Activated naive CD4-positive, alpha-beta T cell treated with anti-CD3 and anti-CD28 coated beads, Interleukin-2, amount 10 ng/mL, durations not matched to agents 7 days and 5 days (primary cell): ENCODE measurements at regions not wholly inside any gene's neighbourhood (a gene's known extent, or its start where the extent isn't known, plus 50 kb on each side); places are given as distances from the start of the nearest gene placed in this dataset.
"Not testable (repeated sequence)": the region's sequence is repeated elsewhere in the genome, so short reads cannot be mapped to it uniquely, and the experiment has no call there.

Source experiments
- CTCF ChIA-PET: fragments of 350-600 bp; sonication (Branson Sonifier 250); formaldehyde crosslinking; loops from one replicate; lab custom pipeline; 2021; ENCODE audit warnings: antibody characterized with exemption; lab: Charles Lee
- DNase-seq: peaks from one replicate; pipeline ENCODE4 v3.0.0-alpha.2; 2020
- H3K27ac Mint-ChIP-seq: one replicate; pipeline ENCODE4 v1.8.0; 2021; ENCODE audit warnings: mild to moderate bottlenecking, moderate library complexity, mixed read lengths
- H3K27me3 Mint-ChIP-seq: one replicate; pipeline ENCODE4 v1.8.0; 2021; ENCODE audit warnings: mild to moderate bottlenecking, mixed read lengths
- H3K36me3 Mint-ChIP-seq: one replicate; pipeline ENCODE4 v1.8.0; 2021; ENCODE audit warnings: mixed read lengths
- H3K4me1 Mint-ChIP-seq: one replicate; pipeline ENCODE4 v1.8.0; 2021; ENCODE audit warnings: mixed read lengths
- H3K4me3 Mint-ChIP-seq: one replicate; pipeline ENCODE4 v1.8.0; 2021; ENCODE audit warnings: mild to moderate bottlenecking, moderate library complexity, mixed read lengths
- H3K9me3 Mint-ChIP-seq: one replicate; pipeline ENCODE4 v1.8.0; 2021; ENCODE audit warnings: mixed read lengths

- Mint-ChIP-seq H3K27ac (no peak overlapping the region), H3K36me3 (no peaks in the 10 kb centered on the region), H3K4me1 (no peaks in the 10 kb centered on the region), H3K9me3 (peaks cover 27% of the 10 kb centered on the region), H3K27me3 (no peaks in the 10 kb centered on the region), H3K4me3 (no peak overlapping the region)
- CTCF ChIA-PET: no interaction called here
- no peak for DNase-seq
These were observed 1771.9 kb downstream of the SI start for GRCh38 chr3:163306405-163306804.

GRCh38 chr3:163273694-163274093 is 1777.1 kb downstream of the OTOL1 start:
- Mint-ChIP-seq H3K27me3 (no peaks in the 10 kb centered on the region), H3K4me1 (no peaks in the 10 kb centered on the region), H3K36me3 (no peaks in the 10 kb centered on the region), H3K9me3 (no peaks in the 10 kb centered on the region), H3K4me3 (no peak overlapping the region), H3K27ac (no peak overlapping the region)
- CTCF ChIA-PET: no interaction called here
- no peak for DNase-seq

GRCh38 chr3:163266731-163267130 is 1770.1 kb downstream of the OTOL1 start:
- H3K27ac Mint-ChIP-seq: no peak overlapping the region
- no peaks in the 10 kb centered on the region for H3K36me3 Mint-ChIP-seq
- peaks cover 17% of the 10 kb centered on the region for H3K9me3 Mint-ChIP-seq
- no peaks in the 10 kb centered on the region for H3K4me1 Mint-ChIP-seq
- H3K4me3 Mint-ChIP-seq: no peak overlapping the region
- H3K27me3 Mint-ChIP-seq: no peaks in the 10 kb centered on the region
- CTCF ChIA-PET: no interaction called here
- no peak for DNase-seq

GRCh38 chr3:163261618-163262017 is 1765.0 kb downstream of the OTOL1 start:
- H3K4me1 Mint-ChIP-seq: no peaks in the 10 kb centered on the region
- no peak overlapping the region for H3K27ac Mint-ChIP-seq
- no peak overlapping the region for H3K4me3 Mint-ChIP-seq
- H3K9me3 Mint-ChIP-seq: peaks cover 13% of the 10 kb centered on the region
- CTCF ChIA-PET: no interaction called here
- no peaks in the 10 kb centered on the region for H3K27me3 Mint-ChIP-seq
- no peaks in the 10 kb centered on the region for H3K36me3 Mint-ChIP-seq
- no peak for DNase-seq

- H3K4me1 Mint-ChIP-seq: no peaks in the 10 kb centered on the region
- DNase-seq: no peak
- no peaks in the 10 kb centered on the region for H3K36me3 Mint-ChIP-seq
- H3K27me3 Mint-ChIP-seq: no peaks in the 10 kb centered on the region
- H3K27ac Mint-ChIP-seq: no peak overlapping the region
- H3K4me3 Mint-ChIP-seq: no peak overlapping the region
- peaks cover 13% of the 10 kb centered on the region for H3K9me3 Mint-ChIP-seq
- CTCF ChIA-PET: no interaction called here
These were observed 1764.4 kb downstream of the OTOL1 start for GRCh38 chr3:163261056-163261455.

- Mint-ChIP-seq H3K9me3 (peaks cover 10% of the 10 kb centered on the region), H3K27ac (no peak overlapping the region), H3K27me3 (no peaks in the 10 kb centered on the region), H3K4me3 (no peak overlapping the region), H3K4me1 (no peaks in the 10 kb centered on the region), H3K36me3 (no peaks in the 10 kb centered on the region)
- no peak for DNase-seq
- CTCF ChIA-PET: no interaction called here
These were observed 1721.7 kb downstream of the OTOL1 start for GRCh38 chr3:163218336-163218735.

GRCh38 chr3:163213838-163214237 is 1717.2 kb downstream of the OTOL1 start:
- no peak for DNase-seq
- Mint-ChIP-seq H3K4me3 (no peak overlapping the region), H3K27ac (no peak overlapping the region), H3K36me3 (no peaks in the 10 kb centered on the region), H3K27me3 (no peaks in the 10 kb centered on the region), H3K9me3 (peaks cover 14% of the 10 kb centered on the region), H3K4me1 (no peaks in the 10 kb centered on the region)
- CTCF ChIA-PET: no interaction called here

- no peaks in the 10 kb centered on the region for H3K27me3 Mint-ChIP-seq
- DNase-seq: no peak
- peaks cover under 1% of the 10 kb centered on the region for H3K9me3 Mint-ChIP-seq
- H3K36me3 Mint-ChIP-seq: no peaks in the 10 kb centered on the region
- CTCF ChIA-PET: no interaction called here
- H3K4me3 Mint-ChIP-seq: no peak overlapping the region
- H3K27ac Mint-ChIP-seq: no peak overlapping the region
- H3K4me1 Mint-ChIP-seq: no peaks in the 10 kb centered on the region
These were observed 1700.3 kb downstream of the OTOL1 start for GRCh38 chr3:163196815-163197374.

- H3K27me3 Mint-ChIP-seq: no peaks in the 10 kb centered on the region
These were observed 1699.6 kb downstream of the OTOL1 start for GRCh38 chr3:163196245-163196644.

GRCh38 chr3:163185721-163186350 is 1689.2 kb downstream of the OTOL1 start:
- H3K27me3 Mint-ChIP-seq: no peaks in the 10 kb centered on the region

More at GRCh38 chr3:163196245-163196644, 1699.6 kb downstream of the OTOL1 start:
- H3K9me3 Mint-ChIP-seq: no peaks in the 10 kb centered on the region
- DNase-seq: no peak
- no peaks in the 10 kb centered on the region for H3K4me1 Mint-ChIP-seq
- no peak overlapping the region for H3K4me3 Mint-ChIP-seq
- H3K27ac Mint-ChIP-seq: no peak overlapping the region
- no peaks in the 10 kb centered on the region for H3K36me3 Mint-ChIP-seq
- CTCF ChIA-PET: no interaction called here

GRCh38 chr3:163175970-163176369 is 1679.4 kb downstream of the OTOL1 start:
- Mint-ChIP-seq H3K4me3 (no peak overlapping the region), H3K4me1 (no peaks in the 10 kb centered on the region), H3K27me3 (no peaks in the 10 kb centered on the region), H3K9me3 (peaks cover 20% of the 10 kb centered on the region), H3K36me3 (no peaks in the 10 kb centered on the region), H3K27ac (no peak overlapping the region)
- CTCF ChIA-PET: no interaction called here
- DNase-seq: no peak

More at GRCh38 chr3:163185721-163186350, 1689.2 kb downstream of the OTOL1 start:
- DNase-seq: no peak
- Mint-ChIP-seq H3K27ac (no peak overlapping the region), H3K4me1 (no peaks in the 10 kb centered on the region), H3K9me3 (peaks cover 5% of the 10 kb centered on the region), H3K36me3 (no peaks in the 10 kb centered on the region), H3K4me3 (no peak overlapping the region)
- CTCF ChIA-PET: no interaction called here

- peaks cover 22% of the 10 kb centered on the region for H3K9me3 Mint-ChIP-seq
- DNase-seq, H3K27ac Mint-ChIP-seq, CTCF ChIA-PET, H3K36me3 Mint-ChIP-seq, H3K4me1 Mint-ChIP-seq, H3K27me3 Mint-ChIP-seq, H3K4me3 Mint-ChIP-seq: not testable (repeated sequence)
These were observed 1675.9 kb downstream of the OTOL1 start for GRCh38 chr3:163172513-163172912.

GRCh38 chr3:163166197-163166596 is 1669.6 kb downstream of the OTOL1 start:
- Mint-ChIP-seq H3K36me3 (no peaks in the 10 kb centered on the region), H3K9me3 (peaks cover 17% of the 10 kb centered on the region), H3K27me3 (no peaks in the 10 kb centered on the region), H3K27ac (no peak overlapping the region), H3K4me1 (no peaks in the 10 kb centered on the region), H3K4me3 (no peak overlapping the region)
- CTCF ChIA-PET: no interaction called here
- no peak for DNase-seq

GRCh38 chr3:163159306-163159705 is 1662.7 kb downstream of the OTOL1 start:
- CTCF ChIA-PET: no interaction called here
- Mint-ChIP-seq H3K27ac (no peak overlapping the region), H3K27me3 (no peaks in the 10 kb centered on the region), H3K36me3 (no peaks in the 10 kb centered on the region), H3K4me1 (no peaks in the 10 kb centered on the region), H3K4me3 (no peak overlapping the region), H3K9me3 (peaks cover 4% of the 10 kb centered on the region)
- no peak for DNase-seq

GRCh38 chr3:163139600-163139999 is 1643.0 kb downstream of the OTOL1 start:
- Mint-ChIP-seq H3K36me3 (no peaks in the 10 kb centered on the region), H3K9me3 (peaks cover 20% of the 10 kb centered on the region), H3K27ac (no peak overlapping the region), H3K4me1 (no peaks in the 10 kb centered on the region), H3K4me3 (no peak overlapping the region), H3K27me3 (no peaks in the 10 kb centered on the region)
- DNase-seq: no peak
- CTCF ChIA-PET: no interaction called here
